ENCODE measurements at regions not wholly inside any gene's neighbourhood (a gene's known extent, or its start where the extent isn't known, plus 50 kb on each side); places are given as distances from the start of the nearest gene placed in this dataset.

- no peak for TF ChIP-seq CTCF (IDR thresholded peaks at IDR 0.05)
- TF ChIP-seq POLR2AphosphoS5 (IDR thresholded peaks at IDR 0.05) = no peak
- TF ChIP-seq POLR2A (IDR thresholded peaks at IDR 0.05) = no peak
Measured at GRCh38 chr17:77480199-77480508, 339.4 kb downstream of the SEC14L1 start.

All from transverse colon (tissue), 4 donors.